ENCODE measurements at regions not wholly inside any gene's neighbourhood (a gene's known extent, or its start where the extent isn't known, plus 50 kb on each side); places are given as distances from the start of the nearest gene placed in this dataset.

DNA sequence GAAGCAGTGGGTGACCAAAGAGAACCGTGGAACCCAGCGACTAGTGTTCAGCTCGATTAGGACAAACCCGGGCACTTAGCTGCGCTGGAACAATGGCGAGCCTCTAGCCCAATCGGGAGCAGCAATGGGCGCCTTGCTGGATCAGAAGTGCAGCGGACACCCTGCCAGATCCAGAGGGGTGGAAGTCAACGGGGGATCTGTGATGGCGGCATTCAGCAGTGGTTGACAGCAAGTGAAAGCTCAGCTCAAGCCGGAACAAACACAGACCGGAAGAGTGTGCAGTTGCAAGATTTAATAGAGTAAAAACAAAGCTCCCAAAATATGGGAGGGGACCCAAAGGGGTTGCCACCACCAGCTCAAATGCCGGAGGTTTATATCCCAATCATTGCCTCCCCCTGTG lies 478.7 kb upstream of the REG3G start:
- TF ChIP-seq, protein P1, sequence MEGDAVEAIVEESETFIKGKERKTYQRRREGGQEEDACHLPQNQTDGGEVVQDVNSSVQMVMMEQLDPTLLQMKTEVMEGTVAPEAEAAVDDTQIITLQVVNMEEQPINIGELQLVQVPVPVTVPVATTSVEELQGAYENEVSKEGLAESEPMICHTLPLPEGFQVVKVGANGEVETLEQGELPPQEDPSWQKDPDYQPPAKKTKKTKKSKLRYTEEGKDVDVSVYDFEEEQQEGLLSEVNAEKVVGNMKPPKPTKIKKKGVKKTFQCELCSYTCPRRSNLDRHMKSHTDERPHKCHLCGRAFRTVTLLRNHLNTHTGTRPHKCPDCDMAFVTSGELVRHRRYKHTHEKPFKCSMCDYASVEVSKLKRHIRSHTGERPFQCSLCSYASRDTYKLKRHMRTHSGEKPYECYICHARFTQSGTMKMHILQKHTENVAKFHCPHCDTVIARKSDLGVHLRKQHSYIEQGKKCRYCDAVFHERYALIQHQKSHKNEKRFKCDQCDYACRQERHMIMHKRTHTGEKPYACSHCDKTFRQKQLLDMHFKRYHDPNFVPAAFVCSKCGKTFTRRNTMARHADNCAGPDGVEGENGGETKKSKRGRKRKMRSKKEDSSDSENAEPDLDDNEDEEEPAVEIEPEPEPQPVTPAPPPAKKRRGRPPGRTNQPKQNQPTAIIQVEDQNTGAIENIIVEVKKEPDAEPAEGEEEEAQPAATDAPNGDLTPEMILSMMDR (conservative IDR thresholded peaks at IDR 0.05; ENCODE audit: low read depth, low read length): no peak
- TF ChIP-seq EZH2 (IDR thresholded peaks at IDR 0.05; ENCODE audit: borderline replicate concordance, low read depth, low read length, poor library complexity, severe bottlenecking): no peak

Measured in A673 (cell line).